Pancreas (tissue), 10 donors: ENCODE measurements at regions not wholly inside any gene's neighbourhood (a gene's known extent, or its start where the extent isn't known, plus 50 kb on each side); places are given as distances from the start of the nearest gene placed in this dataset.
A peak's percentile ranks its signal among the peaks of the same experiment; 100 is the strongest.

ENCODE experiments used
- ATAC-seq, 4 donors: fragments of 200-7000 bp; cut with Tn5 transposase; one replicate each; pipeline versions ENCODE4 v1.8.0 to v1.9.1; 2020; ENCODE audit warnings: mild to moderate bottlenecking in 4 of 4, moderate library complexity in 4 of 4
- DNase-seq, 6 donors: peaks; one replicate each; pipeline ENCODE4 v3.0.0-alpha.2; 2020
- FAIRE-seq: peaks from 2 replicates; lab custom pipeline; 2012; peaks lifted over from hg19 to GRCh38; lab: Jason Lieb, UNC
- H3K27ac ChIP-seq, 4 donors: fragments of 200-600 bp; sonication (generic); 1 replicate in 3 of 4; 2 replicates in 1 of 4; pipeline versions ENCODE4 v1.5.0 to v1.8.0; 2020
- H3K27me3 ChIP-seq, 4 donors: fragments of 200-600 bp; one replicate each; pipeline ENCODE4 v1.8.0; 2021
- H3K36me3 ChIP-seq, 3 donors: fragments of 200-600 bp; sonication (generic) in 1 of 3; one replicate each; pipeline versions ENCODE4 v1.5.0 to v1.8.0; 2020 to 2021
- H3K4me1 ChIP-seq, 3 donors: fragments of 200-600 bp; one replicate each; pipeline ENCODE4 v1.8.0; 2021
- H3K4me3 ChIP-seq, 4 donors: fragments of 200-600 bp; sonication (generic) in 2 of 4; one replicate each; pipeline versions ENCODE4 v1.5.0 to v1.8.0; 2020 to 2021
- H3K9me3 ChIP-seq, 4 donors: fragments of 200-600 bp; one replicate each; pipeline ENCODE4 v1.8.0; 2021
- WGBS, 2 donors: extraction: QIAGEN DNeasy Blood & Tissue Kit; methylation state at CpG; one replicate each; pipeline ENCODE4 v1.1.7; 2013; 5-methylcytosine and 5-hydroxymethylcytosine counted together
- intact Hi-C, 3 donors: fragments of 100-400 bp; cut with DNase I; formaldehyde crosslinking; loops; one replicate each; pipeline versions ENCODE4 v1.11.1 to v1.14.2; 2022
- TF ChIP-seq, protein P1 (sequence below), 4 donors: fragments of 200-600 bp; sonication (generic) in 3 of 4; IDR thresholded peaks; one replicate each; pipeline versions ENCODE4 v1.5.0 to v1.8.0; 2021; ENCODE audit warnings: antibody characterized with exemption in 4 of 4
- donor health status: healthy with polysubstance abuse.
- donor health status: DM: no; HTN: no; CAD: no; lungs with moderate emphysema.
- donor health status: DM: no; HTN: no; CAD: no.
- donor health status: control.
- donor health status: control.
- donor health status: Bipolar disorder and iron deficiency.
- donor health status: DM: yes; HTN: yes; CAD: no.
- donor health status: DM: no; HTN: no; CAD: no.
- donor health status: DM: no; HTN: no; CAD: no.
- donor health status: DM: yes; HTN: yes; CAD: no.

GRCh38 chr3:189446959-189447560 is 184.1 kb upstream of the TP63 start:
- ATAC-seq = no peak
- DNase-seq = no peak
- Histone ChIP-seq H3K27ac (no peak overlapping the region), H3K4me3 (no peak overlapping the region), H3K4me1 (no peaks in the 10 kb centered on the region), H3K27me3 (no peaks in the 10 kb centered on the region), H3K9me3 (no peaks in the 10 kb centered on the region), H3K36me3 (no peaks in the 10 kb centered on the region)
- intact Hi-C loops = no loop called here
- 63 to 69% methylated on average over 3 of the region's 3 CpGs for WGBS, 2 donors
- FAIRE-seq = no peak
- TF ChIP-seq, protein P1, sequence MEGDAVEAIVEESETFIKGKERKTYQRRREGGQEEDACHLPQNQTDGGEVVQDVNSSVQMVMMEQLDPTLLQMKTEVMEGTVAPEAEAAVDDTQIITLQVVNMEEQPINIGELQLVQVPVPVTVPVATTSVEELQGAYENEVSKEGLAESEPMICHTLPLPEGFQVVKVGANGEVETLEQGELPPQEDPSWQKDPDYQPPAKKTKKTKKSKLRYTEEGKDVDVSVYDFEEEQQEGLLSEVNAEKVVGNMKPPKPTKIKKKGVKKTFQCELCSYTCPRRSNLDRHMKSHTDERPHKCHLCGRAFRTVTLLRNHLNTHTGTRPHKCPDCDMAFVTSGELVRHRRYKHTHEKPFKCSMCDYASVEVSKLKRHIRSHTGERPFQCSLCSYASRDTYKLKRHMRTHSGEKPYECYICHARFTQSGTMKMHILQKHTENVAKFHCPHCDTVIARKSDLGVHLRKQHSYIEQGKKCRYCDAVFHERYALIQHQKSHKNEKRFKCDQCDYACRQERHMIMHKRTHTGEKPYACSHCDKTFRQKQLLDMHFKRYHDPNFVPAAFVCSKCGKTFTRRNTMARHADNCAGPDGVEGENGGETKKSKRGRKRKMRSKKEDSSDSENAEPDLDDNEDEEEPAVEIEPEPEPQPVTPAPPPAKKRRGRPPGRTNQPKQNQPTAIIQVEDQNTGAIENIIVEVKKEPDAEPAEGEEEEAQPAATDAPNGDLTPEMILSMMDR (IDR thresholded peaks at IDR 0.05) = no peak

- no peak for FAIRE-seq
- Histone ChIP-seq H3K27me3 (no peaks in the 10 kb centered on the region), H3K36me3 (no peaks in the 10 kb centered on the region), H3K9me3 (no peaks in the 10 kb centered on the region), H3K27ac (no peak overlapping the region), H3K4me3 (no peak overlapping the region), H3K4me1 (no peaks in the 10 kb centered on the region)
- DNase-seq = no peak
- TF ChIP-seq, protein P1 (IDR thresholded peaks at IDR 0.05) = no peak
- ATAC-seq = no peak
- intact Hi-C loops = no loop called here
- WGBS, 2 donors = 37 to 45% methylated on average over 1 of the region's 1 CpG
Measured at GRCh38 chr3:189449084-189449483, 182.1 kb upstream of the TP63 start.

DNA sequence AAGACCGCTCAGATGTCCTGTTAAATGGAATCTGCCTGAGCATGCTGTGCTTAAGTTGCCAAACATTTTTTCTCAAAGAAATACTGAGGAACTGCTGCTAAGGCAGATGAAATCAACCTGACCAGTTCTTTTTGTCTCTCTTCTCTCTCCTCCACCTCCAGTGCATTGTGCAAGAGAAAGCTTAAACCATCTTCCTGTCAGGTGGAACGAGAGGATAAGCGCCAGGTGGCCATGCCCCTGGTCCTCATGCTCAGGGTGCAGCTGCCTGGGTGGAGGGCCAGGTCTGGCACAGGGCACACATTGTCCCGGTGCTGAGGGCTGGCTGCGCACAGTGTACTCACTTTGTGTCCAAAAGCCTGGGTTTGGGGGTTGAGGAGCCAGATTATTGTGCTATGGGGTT is 176.2 kb upstream of the TP63 start:
- 79 to 81% methylated on average over 5 of the region's 5 CpGs for WGBS, 2 donors
- Histone ChIP-seq H3K4me1 (no peaks in the 10 kb centered on the region), H3K36me3 (no peaks in the 10 kb centered on the region), H3K27me3 (no peaks in the 10 kb centered on the region), H3K9me3 (no peaks in the 10 kb centered on the region), H3K4me3 (no peak overlapping the region), H3K27ac (no peak overlapping the region)
- peak in 1 of 6 donors; percentile 28 for DNase-seq
- TF ChIP-seq, protein P1 (IDR thresholded peaks at IDR 0.05) = no peak
- no peak for FAIRE-seq
- ATAC-seq = no peak
- intact Hi-C loops = no loop called here

GRCh38 chr3:189455641-189456417 is 175.4 kb upstream of the TP63 start:
- intact Hi-C loops = no loop called here
- no peaks in the 10 kb centered on the region for H3K27me3 ChIP-seq
- no peaks in the 10 kb centered on the region for H3K4me1 ChIP-seq
- FAIRE-seq (no peak), ATAC-seq (no peak), DNase-seq (no peak)
- no peaks in the 10 kb centered on the region for H3K9me3 ChIP-seq
- TF ChIP-seq, protein P1 (IDR thresholded peaks at IDR 0.05) = no peak
- WGBS, 2 donors = 60 to 69% methylated on average over 6 of the region's 6 CpGs
- no peaks in the 10 kb centered on the region for H3K36me3 ChIP-seq
- H3K4me3 ChIP-seq = no peak overlapping the region
- H3K27ac ChIP-seq = no peak overlapping the region

GRCh38 chr3:189457201-189457607 is 174.0 kb upstream of the TP63 start:
- FAIRE-seq (no peak), DNase-seq (no peak), ATAC-seq (no peak)
- intact Hi-C loops = no loop called here
- Histone ChIP-seq H3K4me3 (no peak overlapping the region), H3K4me1 (no peaks in the 10 kb centered on the region), H3K9me3 (no peaks in the 10 kb centered on the region), H3K36me3 (no peaks in the 10 kb centered on the region), H3K27me3 (no peaks in the 10 kb centered on the region), H3K27ac (no peak overlapping the region)
- TF ChIP-seq, protein P1 (IDR thresholded peaks at IDR 0.05) = no peak
- 72 to 75% methylated on average over 7 of the region's 7 CpGs for WGBS, 2 donors
